ENCODE measurements at regions not wholly inside any gene's neighbourhood (a gene's known extent, or its start where the extent isn't known, plus 50 kb on each side); places are given as distances from the start of the nearest gene placed in this dataset.

DNA sequence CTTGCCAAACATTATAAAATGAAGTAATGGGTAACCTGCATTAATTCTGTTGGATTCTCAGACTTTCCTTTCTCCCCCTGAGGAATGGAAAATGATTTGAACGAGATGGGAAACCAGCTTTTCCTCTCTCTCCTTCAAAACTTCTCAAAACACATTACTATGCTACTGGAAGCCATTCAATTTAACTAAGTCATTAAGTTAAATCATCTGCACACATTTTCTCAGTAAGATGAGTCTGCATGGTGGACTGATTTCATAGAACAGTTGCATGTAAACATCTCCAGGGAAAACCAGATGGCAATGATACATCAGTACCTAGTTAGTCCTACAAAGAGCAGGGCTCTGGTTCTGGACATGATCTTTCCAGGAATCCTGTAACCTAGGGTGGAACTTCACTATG, 59.9 kb downstream of the BMP4 start:
- DNase-seq (ENCODE audit: low spot score) = no peak

DNA sequence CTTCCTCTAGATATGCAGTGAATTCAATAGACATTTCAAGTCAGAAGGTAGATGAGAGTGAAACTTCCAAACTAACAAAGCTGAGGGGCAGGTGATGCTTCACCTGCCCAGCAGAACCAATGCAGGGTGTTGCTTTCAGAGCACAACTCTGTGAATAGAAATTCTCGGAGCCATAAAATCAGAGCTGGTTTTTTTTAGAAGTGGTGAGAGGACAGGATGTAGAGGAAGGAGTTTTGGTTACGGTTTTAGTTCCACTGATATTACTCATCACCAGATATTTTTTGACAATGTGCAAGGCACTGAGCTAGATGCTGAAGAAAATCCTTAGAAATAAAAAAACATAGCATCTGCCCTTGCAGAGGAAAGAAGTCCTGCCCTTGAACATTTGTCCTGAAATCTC, 62.2 kb downstream of the BMP4 start:
- no peak for DNase-seq (ENCODE audit: low spot score)

DNA sequence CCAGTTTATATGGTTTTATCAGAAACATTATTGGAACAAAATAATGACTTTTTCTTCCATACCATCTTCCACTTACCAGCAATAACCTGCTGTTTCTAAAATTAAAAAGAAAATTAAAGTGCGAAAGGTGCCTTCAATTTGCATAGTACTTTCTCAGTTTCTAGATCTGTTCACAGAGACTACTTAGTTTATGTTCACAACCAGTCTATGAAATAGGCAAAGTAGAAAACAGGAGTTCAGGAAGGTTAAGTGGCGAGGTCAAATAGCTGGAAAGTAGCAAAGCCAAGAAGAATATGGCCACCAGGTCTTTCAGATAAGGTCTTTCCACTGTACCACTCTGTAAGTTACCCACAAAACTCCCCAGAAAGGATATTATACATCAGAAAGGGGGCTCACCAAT, 63.3 kb downstream of the BMP4 start:
- no peak for DNase-seq (ENCODE audit: low spot score)

DNA sequence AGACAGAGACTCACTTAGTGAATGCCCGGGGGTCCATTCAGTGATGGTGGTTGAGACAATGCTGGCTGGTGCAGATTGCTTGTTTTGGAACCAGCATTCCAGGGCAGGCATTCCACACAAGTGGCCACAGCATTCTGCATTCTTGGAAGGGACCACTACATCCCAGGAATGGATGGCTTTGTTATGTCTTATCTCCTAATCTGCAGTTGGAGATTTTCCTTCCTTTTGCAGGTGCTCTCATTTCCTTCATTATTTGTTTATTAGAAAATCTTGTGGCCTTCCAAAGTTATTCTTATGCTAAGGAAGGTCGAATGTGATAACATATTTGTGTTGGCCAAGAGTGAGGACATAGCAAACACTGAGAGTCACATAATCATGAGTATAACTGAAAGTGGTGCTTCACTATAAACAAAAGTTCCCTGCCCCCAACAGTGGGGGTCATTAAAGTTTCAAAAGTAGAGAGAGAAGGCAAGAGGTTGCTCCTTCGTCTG, 66.0 kb downstream of the BMP4 start:
- no peak for DNase-seq (ENCODE audit: low spot score)

DNA sequence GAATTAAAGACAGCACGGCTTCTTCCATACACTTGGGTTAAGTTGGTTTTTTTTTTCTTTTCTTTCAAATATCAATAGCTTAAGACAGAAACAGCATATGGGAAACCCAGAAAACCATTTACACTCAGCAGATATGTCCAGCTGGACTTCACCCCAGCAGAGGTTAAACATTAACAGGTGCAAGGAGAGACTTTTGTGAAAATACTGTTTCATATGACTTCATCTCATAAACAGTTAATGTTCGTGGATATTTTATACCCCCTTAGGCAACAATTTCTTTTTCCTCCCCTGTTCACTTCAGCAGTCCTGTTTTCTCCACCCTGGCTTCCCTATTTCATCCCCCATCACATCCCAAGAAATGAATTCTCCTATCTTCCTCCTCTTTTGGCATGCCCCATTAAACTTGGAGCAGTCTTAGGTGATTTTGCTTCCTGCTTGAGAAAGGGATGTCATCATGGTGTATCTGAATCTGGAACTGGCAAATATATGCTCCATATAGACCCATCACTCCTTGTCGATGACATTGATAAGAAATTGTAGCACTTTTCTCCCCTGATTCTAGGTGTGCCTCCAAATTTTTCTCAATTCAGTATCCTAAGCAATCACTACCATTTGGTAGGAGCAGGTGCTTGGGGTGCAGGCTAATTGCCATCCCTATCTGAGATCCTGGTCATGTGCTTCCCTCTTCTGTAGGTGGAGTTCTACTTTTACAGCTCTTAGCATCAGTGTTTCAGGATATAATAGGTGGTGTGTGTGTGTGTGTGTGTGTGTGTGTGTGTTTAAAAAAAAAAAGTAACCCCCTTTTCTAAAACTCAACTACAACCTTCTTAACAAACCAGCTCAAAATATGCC, 67.9 kb downstream of the BMP4 start:
- no peak for DNase-seq (ENCODE audit: low spot score)

DNA sequence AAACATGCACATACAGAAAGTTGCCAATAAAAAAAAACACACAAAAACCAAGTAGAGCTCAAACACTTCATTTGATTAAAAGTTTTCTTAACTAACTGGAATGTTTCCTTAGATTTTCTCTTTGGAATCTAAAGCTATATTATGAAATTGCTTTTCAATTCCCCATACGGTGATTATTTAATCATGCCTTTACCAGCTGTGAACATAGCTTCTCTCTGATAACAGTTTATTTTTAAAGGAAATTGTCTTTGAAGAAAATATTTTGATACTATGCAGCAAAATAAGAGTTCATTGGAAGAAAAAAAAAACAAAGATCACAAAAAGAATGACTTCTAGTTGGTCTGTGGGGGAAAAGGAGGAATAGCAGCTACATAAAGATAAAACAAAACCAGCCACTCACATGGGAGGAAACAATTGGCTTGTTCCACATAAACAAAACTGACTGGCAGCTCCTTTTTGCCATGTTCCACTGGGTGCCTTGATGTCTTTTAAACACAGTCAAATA, 71.4 kb downstream of the BMP4 start:
- DNase-seq (ENCODE audit: low spot score) = no peak

DNA sequence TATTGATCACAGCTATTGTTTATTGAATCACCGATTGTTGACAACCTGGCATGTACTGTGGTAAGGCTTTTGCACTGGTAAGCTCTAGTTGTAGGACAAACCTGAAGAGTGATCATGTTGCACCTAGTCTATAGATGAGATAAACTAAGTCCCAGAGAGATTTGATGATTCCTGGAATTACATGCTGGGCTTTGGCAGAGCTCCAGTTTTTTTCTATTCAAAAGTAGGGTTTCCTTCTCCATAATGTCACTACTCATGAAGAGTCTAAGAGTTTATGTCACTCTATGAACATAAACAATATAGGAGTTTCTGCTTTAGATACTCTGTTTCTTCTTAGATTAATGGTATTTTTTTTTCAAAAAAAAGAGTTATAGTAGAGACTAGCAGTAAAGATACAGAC, 72.0 kb downstream of the BMP4 start:
- DNase-seq (ENCODE audit: low spot score) = no peak

DNA sequence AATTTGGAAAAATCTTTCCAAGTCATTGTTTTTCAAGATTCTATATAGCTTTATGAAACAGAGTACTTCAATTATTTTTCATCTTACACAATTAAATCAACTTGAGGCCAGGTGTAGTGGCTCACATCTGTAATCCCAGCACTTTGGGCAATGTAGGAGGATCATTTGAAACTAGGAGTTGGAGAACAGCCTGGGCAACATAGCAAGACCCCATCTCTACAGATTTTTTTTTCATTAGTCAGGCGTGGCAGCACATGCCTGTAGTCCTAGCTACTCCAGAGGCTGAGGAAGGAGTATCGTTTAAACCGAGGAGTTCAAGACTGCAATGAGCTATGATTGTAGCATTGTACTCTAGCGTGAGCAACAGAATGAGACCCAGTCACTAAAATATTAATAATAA, 72.9 kb downstream of the BMP4 start:
- DNase-seq (ENCODE audit: low spot score) = no peak

DNA sequence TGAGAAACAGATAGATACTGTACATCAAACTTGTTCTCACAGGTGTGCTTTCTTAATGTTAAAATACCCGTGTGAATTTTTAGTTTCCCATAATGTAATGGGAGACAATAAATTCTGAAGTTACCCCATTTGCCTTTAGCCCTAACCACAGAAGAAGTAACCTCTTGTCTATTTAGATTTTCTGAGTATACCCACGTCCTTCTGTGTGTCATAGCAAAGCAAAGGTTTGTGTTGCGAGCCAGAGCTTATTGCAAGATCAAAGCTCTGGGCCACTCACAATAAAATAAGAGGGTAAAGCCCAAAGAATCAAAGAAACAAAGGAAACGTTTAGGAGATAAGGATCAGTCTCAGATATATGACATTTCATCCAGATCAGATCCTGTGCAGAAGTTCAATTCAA, 73.9 kb downstream of the BMP4 start:
- DNase-seq (ENCODE audit: low spot score) = no peak

DNA sequence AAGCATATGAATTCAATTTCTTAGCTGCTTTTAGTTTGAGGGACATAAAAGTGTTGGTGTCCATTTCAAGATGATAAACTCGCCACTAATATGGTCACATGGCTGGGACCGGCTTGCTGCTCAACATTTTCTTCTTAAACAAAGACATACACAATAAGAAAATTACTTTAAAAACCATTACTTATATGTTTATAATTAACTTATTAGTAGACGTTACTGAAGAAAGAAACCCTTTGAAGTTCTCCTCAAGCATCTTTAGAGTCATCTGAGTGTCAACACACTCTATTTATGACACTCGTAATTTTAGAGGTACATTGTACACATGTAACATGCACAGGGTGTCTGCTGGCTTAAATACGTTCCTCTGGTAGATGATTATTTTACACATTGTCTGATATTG, 74.7 kb downstream of the BMP4 start:
- DNase-seq (ENCODE audit: low spot score) = no peak

DNA sequence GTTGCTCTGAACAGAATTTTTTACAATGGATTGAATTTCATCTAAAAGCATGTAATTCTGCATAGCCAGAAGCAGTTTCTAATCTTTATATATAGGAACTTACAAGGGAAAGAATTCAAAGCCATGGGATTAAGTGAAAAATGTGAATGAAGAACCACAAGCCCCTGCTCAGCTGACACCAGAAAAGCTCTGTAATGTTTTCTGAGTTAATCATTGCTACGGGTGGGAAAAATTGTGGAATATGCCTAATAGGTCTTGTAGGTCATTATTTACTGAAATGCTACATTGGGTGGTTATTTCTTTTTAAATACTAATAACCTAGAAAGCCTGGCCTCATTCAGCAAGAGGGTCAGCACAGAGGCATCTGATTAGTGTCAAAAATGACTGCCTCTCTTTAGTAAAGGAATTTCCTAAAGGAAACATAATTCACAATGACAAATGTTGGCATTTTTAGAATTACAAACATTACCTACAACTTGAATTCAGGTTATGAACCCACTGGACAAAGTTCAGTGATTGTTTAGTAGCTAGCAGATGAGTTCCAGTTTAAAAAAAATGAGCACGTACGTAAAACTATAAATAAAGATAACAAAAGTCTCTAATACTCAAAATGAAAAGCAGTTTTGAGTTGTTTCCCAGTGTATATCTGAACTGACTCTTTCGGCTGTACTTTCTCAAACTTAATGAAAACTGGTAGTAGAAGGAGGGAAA, 75.3 kb downstream of the BMP4 start:
- DNase-seq (ENCODE audit: low spot score) = no peak

DNA sequence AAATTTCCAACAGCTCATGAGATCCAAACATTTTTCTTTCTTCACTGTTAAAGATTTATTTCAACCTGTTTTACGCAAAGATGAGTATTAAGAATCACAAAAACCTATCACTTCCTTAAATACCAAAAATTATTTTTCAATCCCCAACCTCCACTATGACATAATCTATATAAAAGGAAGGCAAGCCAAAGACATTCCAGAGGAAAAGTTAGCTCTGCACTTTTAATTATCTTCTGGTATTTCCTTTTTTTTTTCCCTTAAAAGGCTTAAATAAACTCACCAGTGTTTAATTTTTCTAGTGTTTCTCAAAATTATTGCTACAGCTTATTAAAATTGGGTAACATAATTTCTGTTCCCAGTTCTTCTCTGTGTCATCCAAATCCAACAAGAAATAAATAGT, 75.9 kb downstream of the BMP4 start:
- DNase-seq (ENCODE audit: low spot score) = no peak

DNA sequence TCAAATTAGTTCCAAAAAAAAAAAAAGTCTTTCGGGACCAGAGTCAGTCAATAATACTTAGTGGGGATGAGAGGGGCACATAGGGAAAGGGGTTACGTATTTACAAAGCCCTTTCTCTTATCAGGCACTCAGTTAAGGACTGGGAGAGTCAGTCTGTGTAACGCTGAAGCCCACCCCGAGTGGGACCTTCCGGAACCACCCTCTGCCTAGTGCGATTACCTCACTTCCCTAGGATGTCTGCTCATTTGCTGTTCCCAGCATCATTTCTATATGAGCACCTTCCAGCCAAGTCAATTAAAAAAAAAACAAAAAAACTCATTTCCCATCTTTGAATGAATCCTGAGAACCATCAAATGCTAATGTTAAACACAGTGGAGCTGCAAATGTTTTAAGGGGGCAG, 76.9 kb downstream of the BMP4 start:
- DNase-seq (ENCODE audit: low spot score) = no peak

DNA sequence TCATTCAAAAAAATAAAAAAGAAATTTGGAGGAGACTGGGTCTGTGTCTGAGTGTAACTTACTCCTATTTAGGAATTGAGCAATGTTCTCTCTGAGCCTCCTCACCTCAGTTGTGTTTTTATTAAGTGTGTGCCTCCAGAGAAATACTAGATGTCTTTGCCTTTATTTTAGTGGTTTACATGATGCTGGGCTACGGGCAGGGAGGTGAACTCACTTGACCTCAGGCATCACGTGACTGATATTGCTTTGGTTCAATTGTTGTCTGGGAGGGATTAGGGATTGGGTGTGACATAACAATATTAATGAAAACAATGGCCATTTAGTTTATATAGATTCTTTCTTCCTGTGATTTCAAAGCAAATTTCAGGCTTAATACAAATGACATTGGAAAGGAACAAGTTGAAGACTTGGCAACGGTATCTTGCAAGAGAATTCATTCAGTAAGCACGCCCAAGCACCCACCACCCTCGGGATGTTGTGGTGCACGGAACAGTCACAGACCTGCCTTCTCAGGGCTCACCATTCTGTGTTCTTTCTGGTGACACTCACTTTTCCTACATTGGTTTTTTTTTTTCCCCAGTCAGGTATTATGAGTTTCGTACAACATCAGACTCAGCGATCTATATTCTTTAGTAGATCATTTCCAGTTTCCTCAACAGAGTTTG, 77.5 kb downstream of the BMP4 start:
- DNase-seq (ENCODE audit: low spot score) = no peak

DNA sequence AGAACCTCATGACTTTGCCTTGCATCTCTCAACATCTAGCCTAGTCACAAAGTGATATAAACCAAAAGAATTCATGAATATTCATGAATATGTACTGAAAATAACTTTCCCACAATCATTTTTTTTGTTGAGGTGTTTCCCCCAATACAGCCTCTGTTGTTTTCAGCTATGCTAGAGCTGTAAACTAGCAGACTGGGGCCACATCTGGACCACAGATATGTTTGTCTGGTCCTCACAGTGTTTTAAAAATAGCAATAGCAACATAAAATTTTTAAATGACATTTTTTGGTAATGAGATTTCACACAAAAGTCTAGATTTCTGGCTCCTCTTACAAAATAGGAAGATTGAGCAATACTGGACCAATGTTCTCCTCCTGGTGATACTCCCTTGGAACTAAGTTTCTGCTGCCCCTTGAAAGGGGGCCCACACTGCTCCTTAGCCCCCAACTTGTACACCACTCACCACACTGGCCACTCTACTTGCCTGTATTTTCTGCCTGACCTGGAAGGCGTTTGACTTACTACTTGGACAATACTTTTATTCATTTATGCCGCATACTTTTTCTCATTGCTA, 81.2 kb downstream of the BMP4 start:
- no peak for DNase-seq (ENCODE audit: low spot score)

DNA sequence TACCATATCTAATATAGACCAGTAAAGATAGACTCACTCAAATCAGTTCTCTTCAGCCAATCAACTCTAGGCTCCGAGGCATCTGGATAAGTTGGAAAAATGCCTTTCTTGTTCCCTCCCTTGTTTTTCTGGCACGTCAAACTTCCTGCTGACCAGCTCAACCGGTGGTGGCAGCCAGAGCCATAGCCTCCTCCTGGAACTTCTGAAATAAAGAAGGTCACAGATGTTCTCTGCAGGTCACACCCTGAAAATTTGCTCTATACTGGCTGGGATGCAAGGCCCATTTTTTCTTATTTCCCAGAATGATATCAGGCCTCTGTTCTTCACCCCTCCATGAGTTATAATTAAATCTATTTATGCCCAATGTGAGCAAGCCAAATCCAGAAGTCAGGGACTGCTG, 81.9 kb downstream of the BMP4 start:
- DNase-seq (ENCODE audit: low spot score) = no peak

DNA sequence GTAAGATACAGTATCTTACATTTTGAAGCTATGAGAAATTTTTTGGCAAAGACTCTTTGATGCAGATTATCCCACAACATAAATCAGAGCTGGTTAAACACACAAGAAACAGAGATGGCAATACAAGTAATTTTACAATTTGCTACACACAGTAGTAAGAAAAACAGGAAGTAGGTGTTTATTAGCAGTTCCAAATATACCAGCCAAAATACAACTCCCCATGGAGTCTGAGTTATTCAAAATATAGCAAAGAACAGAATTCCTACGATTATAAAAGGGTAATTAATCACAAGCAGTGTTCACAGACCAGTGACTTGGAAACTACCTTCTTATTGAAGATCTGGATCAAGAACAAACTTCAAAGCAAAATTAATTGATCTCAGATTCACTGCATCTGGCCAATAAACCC, 83.9 kb downstream of the BMP4 start:
- no peak for DNase-seq (ENCODE audit: low spot score)

DNA sequence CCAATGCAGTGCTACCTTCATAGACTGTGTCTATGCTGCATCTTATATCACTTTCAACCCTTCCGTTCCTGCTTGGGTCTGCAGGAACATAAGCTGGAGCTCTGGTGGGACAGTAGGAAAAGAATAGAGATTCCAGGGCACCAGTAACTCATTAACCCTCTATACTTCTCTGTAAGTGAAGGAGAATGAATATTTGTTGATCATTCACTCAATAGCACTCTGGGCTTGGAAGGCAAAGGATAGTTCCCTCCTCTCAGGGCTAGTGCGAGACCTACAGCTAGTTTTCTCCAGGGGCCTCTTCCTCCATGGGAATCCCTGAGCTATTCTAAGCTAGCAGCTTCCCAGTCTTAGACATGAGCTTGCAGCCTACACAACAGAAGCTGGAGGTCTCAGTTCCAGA, 84.7 kb downstream of the BMP4 start:
- DNase-seq (ENCODE audit: low spot score) = no peak

DNA sequence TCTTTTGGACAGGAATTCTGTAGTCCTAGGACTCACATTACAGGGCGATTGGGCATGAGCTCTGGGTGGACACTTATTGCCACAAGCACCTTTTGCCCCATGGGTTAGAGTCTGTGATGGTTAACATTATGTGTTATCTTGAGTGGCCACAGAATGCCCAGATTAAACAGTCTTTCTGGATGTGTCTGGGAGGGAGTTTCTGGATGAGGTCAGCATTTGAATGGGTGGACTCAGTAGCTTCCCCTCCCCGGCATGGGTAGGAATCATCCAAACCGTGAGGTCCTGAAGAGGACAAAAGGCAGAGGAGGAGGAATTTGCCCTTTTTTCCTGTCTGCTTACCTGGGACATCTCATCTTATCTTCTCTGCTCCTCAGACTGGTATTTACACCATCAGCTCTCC, 85.6 kb downstream of the BMP4 start:
- no peak for DNase-seq (ENCODE audit: low spot score)

DNA sequence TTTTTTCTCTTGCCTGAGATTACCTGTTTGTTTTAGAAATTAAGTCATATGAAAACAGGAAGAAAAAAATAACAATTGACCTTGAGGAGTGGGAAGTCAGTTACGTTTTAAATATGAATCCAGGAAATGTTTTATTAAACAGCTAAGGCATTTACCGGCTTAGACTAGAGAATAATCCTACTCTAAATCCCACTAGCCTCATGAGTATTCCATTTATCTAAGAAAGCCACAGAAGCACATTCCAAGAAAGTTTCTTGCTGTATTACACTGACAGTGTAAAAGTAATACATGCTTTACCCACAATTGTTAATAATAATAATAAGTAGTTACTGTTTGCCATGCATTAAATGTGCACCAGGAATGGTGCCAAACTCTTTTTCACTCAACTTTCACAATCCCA, 90.9 kb downstream of the BMP4 start:
- no peak for DNase-seq (ENCODE audit: low spot score)

DNA sequence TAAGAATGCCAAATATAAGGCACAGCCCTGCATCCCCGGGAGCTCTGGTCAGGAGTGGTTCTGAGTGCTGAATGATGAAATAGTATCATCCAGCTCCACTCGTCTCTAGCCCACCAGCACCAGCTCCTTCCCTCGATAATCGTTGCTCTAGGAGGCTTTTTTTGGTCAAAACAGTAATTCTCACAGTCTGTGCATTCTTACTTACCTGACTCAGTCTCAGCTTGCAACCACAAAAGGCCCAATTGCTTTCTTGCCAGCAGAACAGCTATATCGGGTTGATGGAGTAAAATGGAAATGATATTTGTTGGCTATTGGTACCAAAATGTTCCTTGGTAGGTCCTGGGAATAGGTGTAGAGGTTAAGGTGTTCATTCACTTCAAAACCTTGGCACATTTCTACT, 94.8 kb downstream of the BMP4 start:
- no peak for DNase-seq (ENCODE audit: low spot score)

DNA sequence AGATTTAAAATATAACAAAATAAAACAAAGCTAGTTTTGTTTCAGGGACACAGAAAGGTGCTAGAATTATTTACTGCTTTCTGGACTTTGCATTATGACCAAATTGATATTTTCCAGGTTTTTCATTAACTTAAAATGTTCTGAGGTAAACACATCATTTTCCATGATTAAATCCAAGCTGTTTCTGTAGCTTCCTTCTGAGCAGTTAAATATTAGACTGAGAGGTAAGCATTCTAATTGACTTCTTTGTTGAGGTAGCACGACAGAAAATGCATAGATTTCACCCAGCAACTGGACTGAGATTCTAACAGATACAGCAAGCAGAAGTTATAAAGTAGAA, 98.3 kb downstream of the BMP4 start:
- no peak for DNase-seq (ENCODE audit: low spot score)
